Fibroblast of lung (primary cell): ENCODE measurements at regions not wholly inside any gene's neighbourhood (a gene's known extent, or its start where the extent isn't known, plus 50 kb on each side); places are given as distances from the start of the nearest gene placed in this dataset.

Source experiments
- EZH2 ChIP-seq: IDR thresholded peaks from 2 replicates; pipeline ENCODE4 v1.5.1; 2012; ENCODE audit warnings: low read length, control low read depth, mild to moderate bottlenecking; ENCODE audit errors: missing control alignments
- TF ChIP-seq, protein P1 (sequence below), 2 donors: IDR thresholded peaks in 1 of 2; conservative IDR thresholded peaks in 1 of 2; 1 replicate in 1 of 2; 2 replicates in 1 of 2; pipeline ENCODE4 v1.5.1; 2011 to 2012; ENCODE audit warnings: low read length in 2 of 2, control low read depth in 1 of 2, inconsistent platforms in 1 of 2, low read depth in 1 of 2, mild to moderate bottlenecking in 1 of 2

DNA sequence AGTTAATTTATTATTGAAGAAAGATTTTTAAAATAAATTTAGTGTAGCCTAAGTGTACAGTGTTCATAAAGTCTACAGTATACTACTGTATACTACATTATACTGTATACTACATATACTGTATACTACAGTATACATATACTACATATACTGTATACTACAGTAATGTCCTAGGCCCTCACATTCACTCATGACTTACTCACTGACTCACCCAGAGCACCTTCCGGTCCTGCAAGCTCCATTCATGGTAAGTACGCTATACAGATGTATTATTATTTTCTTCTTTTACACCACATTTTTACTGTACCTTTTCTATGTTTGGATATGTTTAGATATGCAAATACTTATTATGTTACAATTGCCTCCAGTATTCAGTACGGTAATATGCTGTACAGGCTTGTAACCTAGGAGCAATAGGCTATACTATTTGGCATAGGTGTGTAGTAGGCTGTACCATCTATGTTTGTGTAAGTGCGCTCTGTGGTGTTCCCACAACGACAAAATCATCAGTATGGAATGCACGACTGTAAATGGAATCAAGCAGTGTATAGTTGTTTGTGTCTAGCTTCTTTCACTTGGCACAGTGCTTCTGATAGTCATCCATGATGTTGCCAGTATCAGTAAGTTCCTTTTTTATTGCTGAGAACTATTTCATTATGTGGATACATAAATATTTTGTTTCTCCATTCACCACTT, 245.7 kb downstream of the MTX2 start:
- TF ChIP-seq, protein P1, sequence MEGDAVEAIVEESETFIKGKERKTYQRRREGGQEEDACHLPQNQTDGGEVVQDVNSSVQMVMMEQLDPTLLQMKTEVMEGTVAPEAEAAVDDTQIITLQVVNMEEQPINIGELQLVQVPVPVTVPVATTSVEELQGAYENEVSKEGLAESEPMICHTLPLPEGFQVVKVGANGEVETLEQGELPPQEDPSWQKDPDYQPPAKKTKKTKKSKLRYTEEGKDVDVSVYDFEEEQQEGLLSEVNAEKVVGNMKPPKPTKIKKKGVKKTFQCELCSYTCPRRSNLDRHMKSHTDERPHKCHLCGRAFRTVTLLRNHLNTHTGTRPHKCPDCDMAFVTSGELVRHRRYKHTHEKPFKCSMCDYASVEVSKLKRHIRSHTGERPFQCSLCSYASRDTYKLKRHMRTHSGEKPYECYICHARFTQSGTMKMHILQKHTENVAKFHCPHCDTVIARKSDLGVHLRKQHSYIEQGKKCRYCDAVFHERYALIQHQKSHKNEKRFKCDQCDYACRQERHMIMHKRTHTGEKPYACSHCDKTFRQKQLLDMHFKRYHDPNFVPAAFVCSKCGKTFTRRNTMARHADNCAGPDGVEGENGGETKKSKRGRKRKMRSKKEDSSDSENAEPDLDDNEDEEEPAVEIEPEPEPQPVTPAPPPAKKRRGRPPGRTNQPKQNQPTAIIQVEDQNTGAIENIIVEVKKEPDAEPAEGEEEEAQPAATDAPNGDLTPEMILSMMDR (conservative IDR thresholded peaks at IDR 0.05 in 1 of 2, IDR thresholded peaks at IDR 0.05 in 1 of 2; ENCODE audit: low read depth in 1 of 2, low read length in 2 of 2) = no peak
- no peak for TF ChIP-seq EZH2
